ENCODE measurements at regions not wholly inside any gene's neighbourhood (a gene's known extent, or its start where the extent isn't known, plus 50 kb on each side); places are given as distances from the start of the nearest gene placed in this dataset.

GRCh38 chr11:13098616-13099289 lies 89.6 kb downstream of the RASSF10 start:
- no peak for TF ChIP-seq FOXP2 (optimal IDR thresholded peaks at IDR 0.05; ENCODE audit: borderline replicate concordance, extremely low read depth, extremely low read length, insufficient read depth)
- no peak for TF ChIP-seq POLR2AphosphoS5 (IDR thresholded peaks at IDR 0.05; ENCODE audit: low read depth, low read length)
- TF ChIP-seq, protein P1, sequence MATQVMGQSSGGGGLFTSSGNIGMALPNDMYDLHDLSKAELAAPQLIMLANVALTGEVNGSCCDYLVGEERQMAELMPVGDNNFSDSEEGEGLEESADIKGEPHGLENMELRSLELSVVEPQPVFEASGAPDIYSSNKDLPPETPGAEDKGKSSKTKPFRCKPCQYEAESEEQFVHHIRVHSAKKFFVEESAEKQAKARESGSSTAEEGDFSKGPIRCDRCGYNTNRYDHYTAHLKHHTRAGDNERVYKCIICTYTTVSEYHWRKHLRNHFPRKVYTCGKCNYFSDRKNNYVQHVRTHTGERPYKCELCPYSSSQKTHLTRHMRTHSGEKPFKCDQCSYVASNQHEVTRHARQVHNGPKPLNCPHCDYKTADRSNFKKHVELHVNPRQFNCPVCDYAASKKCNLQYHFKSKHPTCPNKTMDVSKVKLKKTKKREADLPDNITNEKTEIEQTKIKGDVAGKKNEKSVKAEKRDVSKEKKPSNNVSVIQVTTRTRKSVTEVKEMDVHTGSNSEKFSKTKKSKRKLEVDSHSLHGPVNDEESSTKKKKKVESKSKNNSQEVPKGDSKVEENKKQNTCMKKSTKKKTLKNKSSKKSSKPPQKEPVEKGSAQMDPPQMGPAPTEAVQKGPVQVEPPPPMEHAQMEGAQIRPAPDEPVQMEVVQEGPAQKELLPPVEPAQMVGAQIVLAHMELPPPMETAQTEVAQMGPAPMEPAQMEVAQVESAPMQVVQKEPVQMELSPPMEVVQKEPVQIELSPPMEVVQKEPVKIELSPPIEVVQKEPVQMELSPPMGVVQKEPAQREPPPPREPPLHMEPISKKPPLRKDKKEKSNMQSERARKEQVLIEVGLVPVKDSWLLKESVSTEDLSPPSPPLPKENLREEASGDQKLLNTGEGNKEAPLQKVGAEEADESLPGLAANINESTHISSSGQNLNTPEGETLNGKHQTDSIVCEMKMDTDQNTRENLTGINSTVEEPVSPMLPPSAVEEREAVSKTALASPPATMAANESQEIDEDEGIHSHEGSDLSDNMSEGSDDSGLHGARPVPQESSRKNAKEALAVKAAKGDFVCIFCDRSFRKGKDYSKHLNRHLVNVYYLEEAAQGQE (IDR thresholded peaks at IDR 0.05; ENCODE audit: insufficient read depth in 1 of 2, low read depth in 2 of 2, low read length in 2 of 2), result no peak
- no peak for TF ChIP-seq SIN3A (IDR thresholded peaks at IDR 0.05; ENCODE audit: borderline replicate concordance, insufficient read depth, low read length)
- no peak for TF ChIP-seq TAF1 (IDR thresholded peaks at IDR 0.05; ENCODE audit: borderline replicate concordance, insufficient read depth, low read length)

GRCh38 chr11:13101644-13102512 lies 92.8 kb downstream of the RASSF10 start:
- no peak for TF ChIP-seq TAF1 (IDR thresholded peaks at IDR 0.05; ENCODE audit: borderline replicate concordance, insufficient read depth, low read length)
- TF ChIP-seq, protein P1 (IDR thresholded peaks at IDR 0.05; ENCODE audit: insufficient read depth in 1 of 2, low read depth in 2 of 2, low read length in 2 of 2), result no peak
- no peak for TF ChIP-seq FOXP2 (optimal IDR thresholded peaks at IDR 0.05; ENCODE audit: borderline replicate concordance, extremely low read depth, extremely low read length, insufficient read depth)
- no peak for TF ChIP-seq SIN3A (IDR thresholded peaks at IDR 0.05; ENCODE audit: borderline replicate concordance, insufficient read depth, low read length)
- no peak for TF ChIP-seq POLR2AphosphoS5 (IDR thresholded peaks at IDR 0.05; ENCODE audit: low read depth, low read length)

DNA sequence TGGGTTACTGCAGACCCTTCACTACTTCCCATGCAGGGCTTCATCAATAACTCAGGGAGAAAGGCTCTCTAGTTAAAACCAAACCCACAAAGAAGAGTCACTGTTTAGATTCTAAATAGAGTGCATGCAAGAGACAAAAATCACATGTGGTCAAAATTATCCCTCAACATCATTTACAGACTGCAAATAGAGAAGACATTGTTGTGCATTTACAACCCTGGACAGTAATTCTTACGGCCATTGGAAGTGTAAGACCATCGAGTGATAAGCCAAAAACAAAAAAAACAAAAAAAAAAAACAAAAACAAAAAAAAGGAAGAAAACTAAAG lies 93.4 kb downstream of the RASSF10 start:
- no peak for TF ChIP-seq FOXP2 (optimal IDR thresholded peaks at IDR 0.05; ENCODE audit: borderline replicate concordance, extremely low read depth, extremely low read length, insufficient read depth)
- no peak for TF ChIP-seq SIN3A (IDR thresholded peaks at IDR 0.05; ENCODE audit: borderline replicate concordance, insufficient read depth, low read length)

DNA sequence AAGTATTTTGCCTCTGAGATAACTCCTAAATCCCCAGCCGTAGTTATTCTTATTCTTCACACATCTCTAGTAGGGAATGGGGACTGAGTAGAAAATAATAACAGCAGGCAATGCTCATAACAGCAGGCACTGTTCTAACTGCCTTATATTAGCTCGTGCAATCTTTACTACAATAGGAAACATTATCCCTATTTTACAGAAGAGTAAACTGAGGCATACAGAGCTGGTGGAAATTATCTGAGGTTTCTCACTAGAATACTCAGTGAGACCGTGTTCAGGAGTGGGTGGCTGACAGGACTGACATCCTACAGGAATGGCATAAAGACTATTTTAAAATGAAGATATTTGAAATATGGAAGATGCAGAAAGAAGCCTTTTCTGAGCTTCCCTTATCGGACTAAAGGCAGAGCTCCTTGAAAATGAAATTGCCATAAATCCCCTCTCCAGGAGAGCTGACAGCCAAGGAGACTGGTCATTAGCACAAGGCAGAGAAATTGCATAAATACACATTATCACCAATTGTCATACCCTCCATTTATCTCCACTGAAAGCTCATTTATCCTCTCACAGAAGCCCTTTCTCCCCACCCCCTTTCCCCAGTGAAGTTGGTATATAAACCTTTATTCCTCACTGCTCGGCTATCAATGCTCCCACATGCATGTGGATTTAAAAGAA lies 93.9 kb downstream of the RASSF10 start:
- TF ChIP-seq POLR2AphosphoS5 (IDR thresholded peaks at IDR 0.05; ENCODE audit: low read depth, low read length) (no peak), FOXP2 (optimal IDR thresholded peaks at IDR 0.05; ENCODE audit: borderline replicate concordance, extremely low read depth, extremely low read length, insufficient read depth) (no peak), TAF1 (IDR thresholded peaks at IDR 0.05; ENCODE audit: borderline replicate concordance, insufficient read depth, low read length) (no peak), SIN3A (IDR thresholded peaks at IDR 0.05; ENCODE audit: borderline replicate concordance, insufficient read depth, low read length) (no peak)
- TF ChIP-seq, protein P1 (IDR thresholded peaks at IDR 0.05; ENCODE audit: insufficient read depth in 1 of 2, low read depth in 2 of 2, low read length in 2 of 2), result no peak

GRCh38 chr11:13103962-13104554 lies 94.9 kb downstream of the RASSF10 start:
- TF ChIP-seq FOXP2 (optimal IDR thresholded peaks at IDR 0.05; ENCODE audit: borderline replicate concordance, extremely low read depth, extremely low read length, insufficient read depth), result no peak
- TF ChIP-seq TAF1 (IDR thresholded peaks at IDR 0.05; ENCODE audit: borderline replicate concordance, insufficient read depth, low read length), result no peak
- TF ChIP-seq, protein P1 (IDR thresholded peaks at IDR 0.05; ENCODE audit: insufficient read depth in 1 of 2, low read depth in 2 of 2, low read length in 2 of 2), result no peak
- no peak for TF ChIP-seq POLR2AphosphoS5 (IDR thresholded peaks at IDR 0.05; ENCODE audit: low read depth, low read length)
- no peak for TF ChIP-seq SIN3A (IDR thresholded peaks at IDR 0.05; ENCODE audit: borderline replicate concordance, insufficient read depth, low read length)
